ENCODE measurements at regions not wholly inside any gene's neighbourhood (a gene's known extent, or its start where the extent isn't known, plus 50 kb on each side); places are given as distances from the start of the nearest gene placed in this dataset.

DNA sequence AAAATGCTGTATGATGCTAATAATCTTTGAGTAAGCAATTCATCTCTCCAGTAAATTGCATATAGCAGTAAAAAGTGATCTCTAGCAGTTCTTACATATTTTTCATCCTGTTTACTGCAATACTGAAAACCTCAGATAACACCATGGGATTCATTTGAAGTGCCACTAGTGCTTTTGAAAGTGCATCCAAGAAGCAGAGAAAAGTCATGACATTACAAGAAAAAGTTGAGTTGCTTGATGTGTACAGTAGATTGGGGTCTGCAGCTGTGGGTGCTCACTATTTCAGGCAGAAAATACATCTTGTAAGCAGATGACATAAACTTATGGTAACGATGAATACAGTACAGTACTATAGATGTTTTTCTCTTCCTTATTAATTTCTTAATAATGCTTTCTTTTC is 1984.9 kb upstream of the LRRTM1 start:
- Histone ChIP-seq H3K79me2 (ENCODE audit: insufficient read depth, low read length) (no peaks in the 10 kb centered on the region), H3K9me3 (ENCODE audit: insufficient read depth, low read length) (no peaks in the 10 kb centered on the region), H3K27ac (ENCODE audit: low read depth, low read length) (no peak overlapping the region), H3K4me3 (ENCODE audit: insufficient read depth, low read length, poor library complexity, severe bottlenecking) (no peak overlapping the region), H3K9me2 (replicated peaks; ENCODE audit: insufficient read depth, low read length) (no peaks in the 10 kb centered on the region), H2AFZ (ENCODE audit: low read depth, low read length, severe bottlenecking) (no peak overlapping the region), H3F3A (ENCODE audit: insufficient read depth) (no peaks in the 10 kb centered on the region), H4K20me1 (ENCODE audit: low read depth, low read length) (no peaks in the 10 kb centered on the region), H3K4me2 (ENCODE audit: low read depth, low read length, poor library complexity, severe bottlenecking) (no peak overlapping the region), H3K27me3 (ENCODE audit: low read length) (no peaks in the 10 kb centered on the region), H3K36me3 (ENCODE audit: low read length) (no peaks in the 10 kb centered on the region), H3K9ac (ENCODE audit: low read length) (no peak overlapping the region)
- TF ChIP-seq, protein P1, sequence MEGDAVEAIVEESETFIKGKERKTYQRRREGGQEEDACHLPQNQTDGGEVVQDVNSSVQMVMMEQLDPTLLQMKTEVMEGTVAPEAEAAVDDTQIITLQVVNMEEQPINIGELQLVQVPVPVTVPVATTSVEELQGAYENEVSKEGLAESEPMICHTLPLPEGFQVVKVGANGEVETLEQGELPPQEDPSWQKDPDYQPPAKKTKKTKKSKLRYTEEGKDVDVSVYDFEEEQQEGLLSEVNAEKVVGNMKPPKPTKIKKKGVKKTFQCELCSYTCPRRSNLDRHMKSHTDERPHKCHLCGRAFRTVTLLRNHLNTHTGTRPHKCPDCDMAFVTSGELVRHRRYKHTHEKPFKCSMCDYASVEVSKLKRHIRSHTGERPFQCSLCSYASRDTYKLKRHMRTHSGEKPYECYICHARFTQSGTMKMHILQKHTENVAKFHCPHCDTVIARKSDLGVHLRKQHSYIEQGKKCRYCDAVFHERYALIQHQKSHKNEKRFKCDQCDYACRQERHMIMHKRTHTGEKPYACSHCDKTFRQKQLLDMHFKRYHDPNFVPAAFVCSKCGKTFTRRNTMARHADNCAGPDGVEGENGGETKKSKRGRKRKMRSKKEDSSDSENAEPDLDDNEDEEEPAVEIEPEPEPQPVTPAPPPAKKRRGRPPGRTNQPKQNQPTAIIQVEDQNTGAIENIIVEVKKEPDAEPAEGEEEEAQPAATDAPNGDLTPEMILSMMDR (IDR thresholded peaks at IDR 0.05; ENCODE audit: insufficient read depth, low read length, poor library complexity, severe bottlenecking) = no peak
- no peak for TF ChIP-seq EZH2phosphoT487 (conservative IDR thresholded peaks at IDR 0.05; ENCODE audit: low read length)

GRCh38 chr2:82283075-82283474 is 1978.5 kb upstream of the LRRTM1 start:
- no peaks in the 10 kb centered on the region for H3F3A ChIP-seq (ENCODE audit: insufficient read depth)
- no peaks in the 10 kb centered on the region for H3K9me2 ChIP-seq (replicated peaks; ENCODE audit: insufficient read depth, low read length)
- H2AFZ ChIP-seq (ENCODE audit: low read depth, low read length, severe bottlenecking) = no peak overlapping the region
- no peak for TF ChIP-seq EZH2phosphoT487 (conservative IDR thresholded peaks at IDR 0.05; ENCODE audit: low read length)
- TF ChIP-seq, protein P1 (IDR thresholded peaks at IDR 0.05; ENCODE audit: insufficient read depth, low read length, poor library complexity, severe bottlenecking) = no peak
- H3K4me2 ChIP-seq (ENCODE audit: low read depth, low read length, poor library complexity, severe bottlenecking) = no peak overlapping the region
- H3K9ac ChIP-seq (ENCODE audit: low read length) = no peak overlapping the region
- H3K79me2 ChIP-seq (ENCODE audit: insufficient read depth, low read length) = no peaks in the 10 kb centered on the region
- H3K27ac ChIP-seq (ENCODE audit: low read depth, low read length) = no peak overlapping the region
- no peaks in the 10 kb centered on the region for H3K27me3 ChIP-seq (ENCODE audit: low read length)
- no peak overlapping the region for H3K4me3 ChIP-seq (ENCODE audit: insufficient read depth, low read length, poor library complexity, severe bottlenecking)
- no peaks in the 10 kb centered on the region for H4K20me1 ChIP-seq (ENCODE audit: low read depth, low read length)
- no peaks in the 10 kb centered on the region for H3K36me3 ChIP-seq (ENCODE audit: low read length)
- H3K9me3 ChIP-seq (ENCODE audit: insufficient read depth, low read length) = no peaks in the 10 kb centered on the region

- H3K9ac ChIP-seq (ENCODE audit: low read length) = no peak overlapping the region
- H3K9me3 ChIP-seq (ENCODE audit: insufficient read depth, low read length) = no peaks in the 10 kb centered on the region
- H3K79me2 ChIP-seq (ENCODE audit: insufficient read depth, low read length) = no peaks in the 10 kb centered on the region
- H3K36me3 ChIP-seq (ENCODE audit: low read length) = no peaks in the 10 kb centered on the region
- H2AFZ ChIP-seq (ENCODE audit: low read depth, low read length, severe bottlenecking) = no peak overlapping the region
- TF ChIP-seq EZH2phosphoT487 (conservative IDR thresholded peaks at IDR 0.05; ENCODE audit: low read length) = no peak
- TF ChIP-seq, protein P1 (IDR thresholded peaks at IDR 0.05; ENCODE audit: insufficient read depth, low read length, poor library complexity, severe bottlenecking) = no peak
- H4K20me1 ChIP-seq (ENCODE audit: low read depth, low read length) = no peaks in the 10 kb centered on the region
- no peaks in the 10 kb centered on the region for H3F3A ChIP-seq (ENCODE audit: insufficient read depth)
- no peaks in the 10 kb centered on the region for H3K27me3 ChIP-seq (ENCODE audit: low read length)
- no peaks in the 10 kb centered on the region for H3K9me2 ChIP-seq (replicated peaks; ENCODE audit: insufficient read depth, low read length)
- H3K4me2 ChIP-seq (ENCODE audit: low read depth, low read length, poor library complexity, severe bottlenecking) = no peak overlapping the region
- no peak overlapping the region for H3K27ac ChIP-seq (ENCODE audit: low read depth, low read length)
- no peak overlapping the region for H3K4me3 ChIP-seq (ENCODE audit: insufficient read depth, low read length, poor library complexity, severe bottlenecking)
Observed at GRCh38 chr2:82282111-82282882, 1977.7 kb upstream of the LRRTM1 start.

All from SU-DHL-6 (cell line).